Ishikawa (cell line): ENCODE measurements at regions not wholly inside any gene's neighbourhood (a gene's known extent, or its start where the extent isn't known, plus 50 kb on each side); places are given as distances from the start of the nearest gene placed in this dataset.

Source experiments
- CEBPB ChIP-seq: IDR thresholded peaks from 2 replicates; pipeline ENCODE4 v1.6.1; 2012
- CREB1 ChIP-seq: IDR thresholded peaks from 2 replicates; pipeline ENCODE4 v1.6.1; 2012; ENCODE audit warnings: low read depth
- EGR1 ChIP-seq: IDR thresholded peaks from 2 replicates; pipeline ENCODE4 v1.6.1; 2012
- EP300 ChIP-seq: IDR thresholded peaks from 2 replicates; pipeline ENCODE4 v1.6.1; 2012; ENCODE audit warnings: borderline replicate concordance
- FOXM1 ChIP-seq: IDR thresholded peaks from 2 replicates; pipeline ENCODE4 v1.6.1; 2012; ENCODE audit warnings: low read depth, borderline replicate concordance
- NFIC ChIP-seq: IDR thresholded peaks from 2 replicates; pipeline ENCODE4 v1.6.1; 2012
- RAD21 ChIP-seq: IDR thresholded peaks from 2 replicates; pipeline ENCODE4 v1.6.1; 2012; ENCODE audit warnings: low read depth
- TAF1 ChIP-seq: IDR thresholded peaks from 2 replicates; pipeline ENCODE4 v1.6.1; 2012; ENCODE audit warnings: low read depth, mild to moderate bottlenecking
- TCF12 ChIP-seq: IDR thresholded peaks from 2 replicates; pipeline ENCODE4 v1.6.1; 2012; ENCODE audit warnings: low read depth
- TEAD4 ChIP-seq: IDR thresholded peaks from 2 replicates; pipeline ENCODE4 v1.6.1; 2012
- YY1 ChIP-seq: IDR thresholded peaks from 2 replicates; pipeline ENCODE4 v1.6.1; 2012; ENCODE audit warnings: low read depth
- ZBTB7A ChIP-seq: IDR thresholded peaks from 2 replicates; pipeline ENCODE4 v1.6.1; 2012; ENCODE audit warnings: low read depth
- TF ChIP-seq, protein P1 (sequence below): IDR thresholded peaks from 2 replicates; pipeline ENCODE4 v1.6.1; 2012
- TF ChIP-seq, protein P2 (sequence below): IDR thresholded peaks from 2 replicates; pipeline ENCODE4 v1.6.1; 2012; ENCODE audit warnings: low read depth, mild to moderate bottlenecking
- TF ChIP-seq, protein P3 (sequence below): IDR thresholded peaks from 2 replicates; pipeline ENCODE4 v1.6.1; 2012

GRCh38 chr9:118721276-118721675 lies 648.0 kb downstream of the BRINP1 start:
- TF ChIP-seq RAD21 (no peak), EGR1 (no peak)

DNA sequence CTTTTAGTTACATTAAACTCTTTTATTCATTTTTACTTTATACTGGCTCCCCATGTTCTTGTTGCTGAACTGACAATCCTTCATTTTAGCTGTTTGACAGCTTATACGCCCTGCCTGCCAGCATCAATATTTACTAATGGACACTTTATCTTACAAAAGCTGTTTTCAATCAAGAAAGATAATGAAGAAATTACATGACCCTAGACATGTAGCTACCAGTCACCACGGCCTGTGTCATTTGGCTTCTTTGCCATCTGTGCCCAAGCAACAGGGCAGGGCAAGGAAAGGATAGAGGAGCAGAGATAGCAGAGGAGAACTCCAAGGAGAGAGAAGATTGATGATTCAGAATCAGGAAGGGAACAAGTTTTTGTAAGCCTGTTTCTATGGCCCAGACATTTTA lies 647.3 kb downstream of the BRINP1 start:
- TF ChIP-seq, protein P1, sequence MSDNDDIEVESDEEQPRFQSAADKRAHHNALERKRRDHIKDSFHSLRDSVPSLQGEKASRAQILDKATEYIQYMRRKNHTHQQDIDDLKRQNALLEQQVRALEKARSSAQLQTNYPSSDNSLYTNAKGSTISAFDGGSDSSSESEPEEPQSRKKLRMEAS = no peak
- TF ChIP-seq, protein P2, sequence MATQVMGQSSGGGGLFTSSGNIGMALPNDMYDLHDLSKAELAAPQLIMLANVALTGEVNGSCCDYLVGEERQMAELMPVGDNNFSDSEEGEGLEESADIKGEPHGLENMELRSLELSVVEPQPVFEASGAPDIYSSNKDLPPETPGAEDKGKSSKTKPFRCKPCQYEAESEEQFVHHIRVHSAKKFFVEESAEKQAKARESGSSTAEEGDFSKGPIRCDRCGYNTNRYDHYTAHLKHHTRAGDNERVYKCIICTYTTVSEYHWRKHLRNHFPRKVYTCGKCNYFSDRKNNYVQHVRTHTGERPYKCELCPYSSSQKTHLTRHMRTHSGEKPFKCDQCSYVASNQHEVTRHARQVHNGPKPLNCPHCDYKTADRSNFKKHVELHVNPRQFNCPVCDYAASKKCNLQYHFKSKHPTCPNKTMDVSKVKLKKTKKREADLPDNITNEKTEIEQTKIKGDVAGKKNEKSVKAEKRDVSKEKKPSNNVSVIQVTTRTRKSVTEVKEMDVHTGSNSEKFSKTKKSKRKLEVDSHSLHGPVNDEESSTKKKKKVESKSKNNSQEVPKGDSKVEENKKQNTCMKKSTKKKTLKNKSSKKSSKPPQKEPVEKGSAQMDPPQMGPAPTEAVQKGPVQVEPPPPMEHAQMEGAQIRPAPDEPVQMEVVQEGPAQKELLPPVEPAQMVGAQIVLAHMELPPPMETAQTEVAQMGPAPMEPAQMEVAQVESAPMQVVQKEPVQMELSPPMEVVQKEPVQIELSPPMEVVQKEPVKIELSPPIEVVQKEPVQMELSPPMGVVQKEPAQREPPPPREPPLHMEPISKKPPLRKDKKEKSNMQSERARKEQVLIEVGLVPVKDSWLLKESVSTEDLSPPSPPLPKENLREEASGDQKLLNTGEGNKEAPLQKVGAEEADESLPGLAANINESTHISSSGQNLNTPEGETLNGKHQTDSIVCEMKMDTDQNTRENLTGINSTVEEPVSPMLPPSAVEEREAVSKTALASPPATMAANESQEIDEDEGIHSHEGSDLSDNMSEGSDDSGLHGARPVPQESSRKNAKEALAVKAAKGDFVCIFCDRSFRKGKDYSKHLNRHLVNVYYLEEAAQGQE = no peak
- TF ChIP-seq TAF1 = no peak
- TF ChIP-seq FOXM1 = no peak
- TF ChIP-seq ZBTB7A = no peak
- TF ChIP-seq EGR1 = no peak
- TF ChIP-seq YY1 = no peak
- no peak for TF ChIP-seq TCF12
- TF ChIP-seq CREB1 = no peak
- no peak for TF ChIP-seq EP300
- TF ChIP-seq TEAD4 = no peak

DNA sequence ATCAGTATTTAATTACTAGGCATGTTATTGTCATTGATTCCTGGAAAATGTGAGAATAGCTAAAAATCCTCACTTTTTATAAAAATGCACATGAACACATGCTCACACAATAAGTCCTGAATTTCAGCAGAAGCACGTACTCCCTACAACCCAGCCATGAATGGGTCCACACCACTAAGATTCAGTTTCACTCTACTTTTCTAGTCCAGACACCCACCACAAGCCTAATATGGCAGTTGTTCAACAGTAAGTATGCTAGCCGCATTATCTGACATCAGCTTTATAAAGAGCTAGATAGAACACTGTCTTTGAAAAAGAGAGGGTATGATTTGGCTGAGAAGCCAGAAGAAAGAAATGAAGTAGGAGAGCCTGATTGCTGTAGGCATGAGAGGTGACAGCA lies 639.3 kb downstream of the BRINP1 start:
- TF ChIP-seq, protein P3, sequence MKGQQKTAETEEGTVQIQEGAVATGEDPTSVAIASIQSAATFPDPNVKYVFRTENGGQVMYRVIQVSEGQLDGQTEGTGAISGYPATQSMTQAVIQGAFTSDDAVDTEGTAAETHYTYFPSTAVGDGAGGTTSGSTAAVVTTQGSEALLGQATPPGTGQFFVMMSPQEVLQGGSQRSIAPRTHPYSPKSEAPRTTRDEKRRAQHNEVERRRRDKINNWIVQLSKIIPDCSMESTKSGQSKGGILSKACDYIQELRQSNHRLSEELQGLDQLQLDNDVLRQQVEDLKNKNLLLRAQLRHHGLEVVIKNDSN = no peak
- TF ChIP-seq EGR1 (no peak), FOXM1 (no peak), CREB1 (no peak), TCF12 (no peak), CEBPB (no peak), TAF1 (no peak), NFIC (no peak), EP300 (no peak), ZBTB7A (no peak), YY1 (no peak), RAD21 (no peak), TEAD4 (no peak)
- TF ChIP-seq, protein P2 = no peak
- TF ChIP-seq, protein P1 = no peak

GRCh38 chr9:118732998-118733397 lies 636.2 kb downstream of the BRINP1 start:
- TF ChIP-seq EGR1 (no peak), RAD21 (no peak), TAF1 (no peak), FOXM1 (no peak), TCF12 (no peak), NFIC (no peak), EP300 (no peak), CEBPB (no peak), TEAD4 (no peak), ZBTB7A (no peak), CREB1 (no peak), YY1 (no peak)
- TF ChIP-seq, protein P1 = no peak
- TF ChIP-seq, protein P3 = no peak
- TF ChIP-seq, protein P2 = no peak

DNA sequence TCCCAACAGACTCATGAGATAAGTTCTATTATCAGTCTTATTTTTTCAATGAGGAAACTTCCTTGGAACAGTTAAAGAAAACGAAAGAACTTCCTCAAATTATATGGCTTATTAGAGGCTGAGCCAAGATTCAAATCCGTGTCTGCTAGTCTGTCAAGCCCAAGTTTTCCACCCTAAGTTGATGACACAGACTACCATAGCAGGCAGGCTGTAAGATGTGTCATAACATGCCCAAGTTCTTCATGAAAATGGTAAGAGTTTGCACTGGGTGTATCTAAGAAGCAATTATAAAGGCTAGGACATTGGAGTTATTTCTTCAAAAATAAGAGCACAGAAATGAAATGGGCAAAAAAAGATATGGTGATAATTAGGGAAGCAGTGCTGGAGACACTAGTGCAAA lies 634.5 kb downstream of the BRINP1 start:
- TF ChIP-seq, protein P2 = no peak
